Cerebellar cortex (tissue), 1 donor: ENCODE measurements at regions not wholly inside any gene's neighbourhood (a gene's known extent, or its start where the extent isn't known, plus 50 kb on each side); places are given as distances from the start of the nearest gene placed in this dataset.

Experiments used
- DNase-seq: peaks from one replicate; pipeline ENCODE4 v3.0.0-alpha.2; 2015; ENCODE audit warnings: low spot score

GRCh38 chr14:100438678-100439592 is 115.8 kb downstream of the SLC25A47 start:
- peak; percentile 66 for DNase-seq

- no peak for DNase-seq
These were observed 116.6 kb downstream of the SLC25A47 start for GRCh38 chr14:100439781-100440180.

GRCh38 chr14:100440207-100440631 is 117.1 kb downstream of the SLC25A47 start:
- peak; percentile 97 for DNase-seq

- peak; percentile 87 for DNase-seq
These were observed 117.6 kb downstream of the SLC25A47 start for GRCh38 chr14:100440758-100441203.

GRCh38 chr14:100441271-100441947 is 118.3 kb downstream of the SLC25A47 start:
- DNase-seq, result no peak

GRCh38 chr14:100442036-100442435 is 118.9 kb downstream of the SLC25A47 start:
- DNase-seq, result no peak

- DNase-seq, result no peak
These were observed 119.7 kb downstream of the SLC25A47 start for GRCh38 chr14:100442498-100443490.

- no peak for DNase-seq
These were observed 120.5 kb downstream of the SLC25A47 start for GRCh38 chr14:100443603-100444002.

GRCh38 chr14:100445436-100446088 is 122.4 kb downstream of the SLC25A47 start:
- no peak for DNase-seq

- DNase-seq, result no peak
These were observed 123.4 kb downstream of the SLC25A47 start for GRCh38 chr14:100446572-100446971.

- DNase-seq, result no peak
These were observed 125.2 kb downstream of the SLC25A47 start for GRCh38 chr14:100448376-100448775.

- peak; percentile 39 for DNase-seq
These were observed 126.3 kb downstream of the SLC25A47 start for GRCh38 chr14:100449225-100449987.

- no peak for DNase-seq
These were observed 126.9 kb downstream of the SLC25A47 start for GRCh38 chr14:100450049-100450448.

GRCh38 chr14:100450736-100451135 is 127.6 kb downstream of the SLC25A47 start:
- no peak for DNase-seq

GRCh38 chr14:100451264-100451663 is 128.1 kb downstream of the SLC25A47 start:
- no peak for DNase-seq

GRCh38 chr14:100453930-100454329 is 130.8 kb downstream of the SLC25A47 start:
- no peak for DNase-seq

- DNase-seq, result no peak
These were observed 131.3 kb downstream of the SLC25A47 start for GRCh38 chr14:100454437-100454836.

- no peak for DNase-seq
These were observed 123.3 kb downstream of the BEGAIN start for GRCh38 chr14:100463937-100464336.

GRCh38 chr14:100466111-100466856 is 120.9 kb downstream of the BEGAIN start:
- DNase-seq, result no peak
